HepG2 (cell line): ENCODE measurements at regions not wholly inside any gene's neighbourhood (a gene's known extent, or its start where the extent isn't known, plus 50 kb on each side); places are given as distances from the start of the nearest gene placed in this dataset.

Experiments
- ATAC-seq: fragments of 200-7000 bp; cut with Tn5 transposase; 3 replicates; pipeline ENCODE4 v1.9.1; 2020; ENCODE audit warnings: mild to moderate bottlenecking, moderate library complexity
- BruUV-seq: library from RNA; stranded (reverse); fragments of 400-500 nt; replicated peaks from 2 replicates; lab custom pipeline; 2021; lab: Mats Ljungman, UMichigan
- CTCF ChIA-PET: fragments of 300-600 bp; formaldehyde crosslinking; extraction: SDS; loops from one replicate; lab custom pipeline; 2021; ENCODE audit warnings: low total read pairs, inconsistent platforms, low intra/inter-chr PET ratio; lab: Yijun Ruan, JAX
- POLR2A ChIA-PET: fragments of 350-600 bp; sonication (Branson Sonifier 250); formaldehyde crosslinking; loops from one replicate; lab custom pipeline; 2020; ENCODE audit warnings: antibody characterized with exemption, inconsistent platforms; lab: Yijun Ruan, JAX
- DNase-seq: peaks from one replicate; pipeline ENCODE4 v3.0.0-alpha.2; 2015; ENCODE audit warnings: low spot score
- FAIRE-seq: peaks from 3 replicates; lab custom pipeline; 2011; peaks lifted over from hg19 to GRCh38; lab: Jason Lieb, UNC
- H2AFZ ChIP-seq: one replicate; pipeline ENCODE4 v1.6.1; 2011; ENCODE audit warnings: low read length, inconsistent platforms
- H3K27ac ChIP-seq: fragments of 300-600 bp; 3 replicates; pipeline ENCODE4 v1.8.0; 2011; ENCODE audit warnings: mixed run types, mild to moderate bottlenecking, mixed read lengths, low read length, inconsistent platforms; ENCODE audit not compliant: insufficient read depth; ENCODE audit errors: extremely low read length
- H3K27me3 ChIP-seq, 2 experiments: fragments of 200-600 bp in 1 of 2; 2 replicates in 1 of 2; 3 replicates in 1 of 2; pipeline versions ENCODE4 v1.6.0 to v1.8.0; 2011; ENCODE audit warnings: low read length in 2 of 2, mild to moderate bottlenecking in 2 of 2, moderate library complexity in 2 of 2, inconsistent platforms in 1 of 2; ENCODE audit not compliant: insufficient read depth in 2 of 2, control insufficient read depth in 1 of 2
- H3K36me3 ChIP-seq, 2 experiments: fragments of 200-600 bp in 1 of 2; replicated peaks in 1 of 2; 2 replicates in 1 of 2; 3 replicates in 1 of 2; pipeline versions ENCODE4 v1.5.1 to v1.8.0; 2011; ENCODE audit warnings: low read length in 2 of 2, inconsistent platforms in 1 of 2; ENCODE audit not compliant: insufficient read depth in 2 of 2, control insufficient read depth in 1 of 2
- H3K4me1 ChIP-seq: 2 replicates; pipeline ENCODE4 v1.5.1; 2012; ENCODE audit warnings: low read length, inconsistent platforms; ENCODE audit not compliant: insufficient read depth
- H3K4me2 ChIP-seq: 2 replicates; pipeline ENCODE4 v1.6.0; 2011; ENCODE audit warnings: low read depth, low read length, inconsistent platforms
- H3K4me3 ChIP-seq, 3 experiments: fragments of 200-600 bp in 1 of 3; sonication (generic), shearing (Covaris generic) in 1 of 3; replicated peaks in 1 of 3; 2 replicates each; pipeline ENCODE4 v1.5.1; 2011 to 2016; ENCODE audit warnings: low read length in 3 of 3, inconsistent platforms in 2 of 3, low read depth in 2 of 3, mild to moderate bottlenecking in 2 of 3, control low read depth in 1 of 3, mixed read lengths in 1 of 3; ENCODE audit not compliant: insufficient read depth in 1 of 3
- H3K79me2 ChIP-seq: one replicate; pipeline ENCODE4 v1.6.1; 2011; ENCODE audit warnings: low read length, inconsistent platforms; ENCODE audit not compliant: insufficient read depth
- H3K9ac ChIP-seq: 2 replicates; pipeline ENCODE4 v1.6.0; 2011; ENCODE audit warnings: mild to moderate bottlenecking, low read depth, low read length, inconsistent platforms; ENCODE audit not compliant: insufficient read depth
- H3K9me3 ChIP-seq: 2 replicates; pipeline ENCODE4 v1.5.1; 2012; ENCODE audit warnings: mild to moderate bottlenecking, low read length
- H4K20me1 ChIP-seq: 2 replicates; pipeline ENCODE4 v1.6.0; 2011; ENCODE audit warnings: inconsistent platforms, mild to moderate bottlenecking, low read length, moderate library complexity; ENCODE audit not compliant: insufficient read depth
- CC2D1A ChIP-seq: sonication (generic); formaldehyde crosslinking; IDR thresholded peaks from 2 replicates; pipeline ENCODE4 v1.8.1; 2023; ENCODE audit warnings: mild to moderate bottlenecking, missing genetic modification reagents
- KAT8 ChIP-seq: IDR thresholded peaks from 2 replicates; pipeline ENCODE4 v1.6.1; 2016; ENCODE audit warnings: missing genetic modification reagents, missing compliant biosample characterization
- LCORL ChIP-seq, 2 experiments: fragments of 450-650 bp in 1 of 2; sonication (generic) in 1 of 2; formaldehyde crosslinking in 1 of 2; IDR thresholded peaks; 2 replicates each; pipeline versions ENCODE4 v1.5.0 to v1.6.1; 2017 to 2020; ENCODE audit warnings: antibody characterized with exemption in 1 of 2, missing genetic modification reagents in 1 of 2
- MNT ChIP-seq: fragments of 450-650 bp; IDR thresholded peaks from 2 replicates; pipeline ENCODE4 v1.6.1; 2016
- PHB2 ChIP-seq: fragments of 450-650 bp; IDR thresholded peaks from 2 replicates; pipeline ENCODE4 v1.6.1; 2018; ENCODE audit not compliant: partially characterized antibody
- ZC3H4 ChIP-seq: sonication (generic); formaldehyde crosslinking; IDR thresholded peaks from 2 replicates; pipeline ENCODE4 v1.4.0; 2020; ENCODE audit warnings: missing genetic modification reagents, borderline replicate concordance
- ZNF660 ChIP-seq: sonication (generic); formaldehyde crosslinking; IDR thresholded peaks from 2 replicates; pipeline ENCODE4 v1.5.1; 2020; ENCODE audit warnings: mild to moderate bottlenecking, low read depth, missing genetic modification reagents, borderline replicate concordance
- WGBS: methylation state at CpG from one replicate; pipeline ENCODE4 v1.1.6; 2017; ENCODE audit warnings: low lambda C conversion rate; 5-methylcytosine and 5-hydroxymethylcytosine counted together
- in situ Hi-C: cut with HindIII; loops from 2 replicates; pipeline ENCODE4 v1.10.0; 2017; ENCODE audit warnings: low pct_unique_long_range_greater_than_20kb; ENCODE audit not compliant: extremely low pct_ligation_motif_present
- intact Hi-C: fragments of 100-400 bp; cut with micrococcal nuclease; formaldehyde crosslinking; loops from one replicate; pipeline ENCODE4 v1.10.0; 2022; ENCODE audit not compliant: unreplicated experiment

DNA sequence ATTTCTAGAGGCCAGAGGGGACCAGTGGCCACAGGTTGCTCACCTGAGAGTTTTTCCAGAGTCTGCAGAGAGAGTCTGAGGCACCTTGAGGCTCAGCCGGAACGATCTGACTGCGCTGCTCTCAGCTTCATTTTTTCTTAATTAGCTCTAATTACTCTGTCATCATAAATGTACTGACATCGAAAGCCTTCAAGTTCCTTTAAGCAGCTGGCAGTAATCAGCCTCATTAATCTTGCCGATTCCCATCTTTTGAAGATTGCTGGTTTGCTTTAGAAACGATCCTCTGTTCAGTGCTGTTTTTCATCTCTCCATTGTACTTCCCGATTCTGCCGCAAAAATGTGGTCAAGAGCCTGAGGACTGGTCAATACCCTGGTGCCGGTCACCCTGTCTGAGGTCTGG is 454.7 kb downstream of the TYW1 start:
- Histone ChIP-seq H3K4me1 (no peaks in the 10 kb centered on the region), H3K36me3 (no peaks in the 10 kb centered on the region), H3K9ac (no peak overlapping the region), H3K27me3 (peaks cover 4 to 5% of the 10 kb centered on the region in 2 experiments; a peak in 2 of 5 replicates), H3K4me3 (no peak overlapping the region), H3K79me2 (no peaks in the 10 kb centered on the region), H3K9me3 (no peaks in the 10 kb centered on the region), H3K4me2 (no peak overlapping the region), H4K20me1 (no peaks in the 10 kb centered on the region), H3K27ac (no peak overlapping the region), H2AFZ (no peak overlapping the region)
- BruUV-seq = no TSS peak
- CTCF ChIA-PET = no interaction called here
- WGBS = 32% methylated on average over 9 of the region's 9 CpGs
- in situ Hi-C loops (no loop called here), intact Hi-C loops (no loop called here)
- DNase-seq (no peak), ATAC-seq (no peak), FAIRE-seq (no peak)
- TF ChIP-seq ZNF660 (CRISPR knock-in tag) = no peak
- POLR2A ChIA-PET = no interaction called here

DNA sequence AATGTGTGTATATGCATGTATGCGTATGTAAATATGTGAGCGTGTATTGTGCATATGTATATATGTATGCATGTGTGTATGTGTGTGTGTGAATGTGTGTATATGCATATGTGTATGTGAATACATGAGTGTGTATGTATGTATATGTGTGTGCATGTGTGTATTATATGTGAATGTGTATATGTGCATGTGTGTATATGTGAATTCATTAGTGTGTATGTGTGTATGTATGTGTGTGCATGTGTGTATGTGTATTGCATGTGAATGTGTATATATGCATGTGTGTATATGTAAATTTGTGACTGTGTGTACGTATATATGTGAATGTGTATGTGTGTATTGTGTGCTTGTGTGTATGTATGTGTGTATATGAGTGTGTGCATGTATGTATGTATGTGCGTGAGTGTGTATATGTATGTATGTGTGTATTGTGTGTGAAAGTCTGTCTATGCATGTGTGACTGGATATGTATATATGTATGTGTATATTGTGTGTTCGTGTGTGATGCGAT is 455.9 kb downstream of the TYW1 start:
- 66% methylated on average over 6 of the region's 6 CpGs for WGBS

More for the DNA sequence above, 455.9 kb downstream of the TYW1 start:
- TF ChIP-seq KAT8 (CRISPR knock-in tag) (no peak), ZC3H4 (CRISPR knock-in tag) (no peak), CC2D1A (CRISPR knock-in tag) (no peak), PHB2 (peak; percentile 72), MNT (peak; percentile 63), LCORL (IDR thresholded peaks at IDR 0.05) (0 out of 2 replicates have a peak, but pooled peaks have one; percentile 19), LCORL (CRISPR knock-in tag; IDR thresholded peaks at IDR 0.05) (no peak)
- H3K4me1 ChIP-seq = no peaks in the 10 kb centered on the region
- in situ Hi-C loops = no loop called here
- H3K79me2 ChIP-seq = no peaks in the 10 kb centered on the region
- no peak overlapping the region for H3K9ac ChIP-seq
- DNase-seq (no peak), ATAC-seq (no peak), FAIRE-seq (no peak)
- H3K4me3 ChIP-seq = no peak overlapping the region
- H3K27ac ChIP-seq = no peak overlapping the region
- no peak overlapping the region for H3K4me2 ChIP-seq
- POLR2A ChIA-PET = no interaction called here
- intact Hi-C loops = no loop called here
- no peaks in the 10 kb centered on the region for H4K20me1 ChIP-seq
- H2AFZ ChIP-seq = no peak overlapping the region
- H3K36me3 ChIP-seq = no peaks in the 10 kb centered on the region
- CTCF ChIA-PET = no interaction called here
- peaks cover 4 to 5% of the 10 kb centered on the region in 2 experiments; a peak in 2 of 5 replicates for H3K27me3 ChIP-seq
- BruUV-seq = no TSS peak
- no peaks in the 10 kb centered on the region for H3K9me3 ChIP-seq
